K562 (cell line): ENCODE measurements at regions not wholly inside any gene's neighbourhood (a gene's known extent, or its start where the extent isn't known, plus 50 kb on each side); places are given as distances from the start of the nearest gene placed in this dataset.
A peak's percentile ranks its signal among the peaks of the same experiment; 100 is the strongest.

Experiments
- DNMT1 ChIP-seq: fragments of 450-650 bp; IDR thresholded peaks from 2 replicates; pipeline ENCODE4 v1.6.1; 2016; ENCODE audit warnings: antibody characterized with exemption, mild to moderate bottlenecking
- EP300 ChIP-seq: IDR thresholded peaks from 2 replicates; pipeline ENCODE4 v1.6.1; 2012; ENCODE audit warnings: low read length, improper control_type of control experiment
- GABPB1 ChIP-seq: sonication (generic); formaldehyde crosslinking; IDR thresholded peaks from 2 replicates; pipeline ENCODE4 v1.8.0; 2022; ENCODE audit warnings: mild to moderate bottlenecking, missing genetic modification reagents
- KAT8 ChIP-seq: fragments of 450-650 bp; IDR thresholded peaks from 2 replicates; pipeline ENCODE4 v1.6.1; 2016; ENCODE audit warnings: low read depth, mild to moderate bottlenecking
- L3MBTL2 ChIP-seq: fragments of 450-650 bp; IDR thresholded peaks from 2 replicates; pipeline ENCODE4 v1.6.1; 2016; ENCODE audit warnings: mild to moderate bottlenecking, moderate library complexity
- MEF2A ChIP-seq: IDR thresholded peaks from 2 replicates; pipeline ENCODE4 v1.6.1; 2011; ENCODE audit warnings: low read depth, mild to moderate bottlenecking, low read length, moderate library complexity; ENCODE audit not compliant: control insufficient read depth
- MTF1 ChIP-seq: fragments of 250-450 bp; sonication (Bioruptor Pico); IDR thresholded peaks from 2 replicates; pipeline ENCODE4 v1.9.0; 2021; ENCODE audit warnings: moderate library complexity, mild to moderate bottlenecking, inconsistent platforms, borderline replicate concordance
- PHB ChIP-seq: fragments of 250-450 bp; sonication (Bioruptor Pico); IDR thresholded peaks from 2 replicates; pipeline ENCODE4 v1.5.0; 2021
- PHTF2 ChIP-seq: fragments of 250-450 bp; sonication (Bioruptor Pico); IDR thresholded peaks from 2 replicates; pipeline ENCODE4 v1.5.0; 2021; ENCODE audit warnings: mild to moderate bottlenecking
- POLR2AphosphoS2 ChIP-seq: IDR thresholded peaks from 2 replicates; pipeline ENCODE4 v1.6.1; 2012; ENCODE audit warnings: low read length, improper control_type of control experiment
- RBM39 ChIP-seq: fragments of 200-400 bp; formaldehyde crosslinking; optimal IDR thresholded peaks from 2 replicates; pipeline ENCODE3; 2018; ENCODE audit warnings: low read depth, low read length
- RCOR1 ChIP-seq, 2 experiments: IDR thresholded peaks; 2 replicates each; pipeline ENCODE4 v1.6.1; 2012; ENCODE audit warnings: low read depth in 2 of 2, low read length in 2 of 2, borderline replicate concordance in 1 of 2, improper control_type of control experiment in 1 of 2
- SMAD1 ChIP-seq: fragments of 150-350 bp; IDR thresholded peaks from 2 replicates; pipeline ENCODE4 v1.6.1; 2014; ENCODE audit warnings: low read length, low read depth; ENCODE audit not compliant: partially characterized antibody
- SP1 ChIP-seq: sonication (generic); formaldehyde crosslinking; IDR thresholded peaks from 2 replicates; pipeline ENCODE4 v1.8.1; 2022; ENCODE audit warnings: mild to moderate bottlenecking, missing genetic modification reagents
- SRSF9 ChIP-seq: fragments of 200-400 bp; formaldehyde crosslinking; IDR thresholded peaks from 2 replicates; pipeline ENCODE4 v1.6.1; 2017; ENCODE audit warnings: low read depth, low read length, borderline replicate concordance
- TAF15 ChIP-seq: fragments of 200-400 bp; formaldehyde crosslinking; IDR thresholded peaks from 2 replicates; pipeline ENCODE4 v1.6.1; 2017; ENCODE audit warnings: mild to moderate bottlenecking, low read depth, low read length, moderate library complexity
- ZC3H8 ChIP-seq: fragments of 450-650 bp; IDR thresholded peaks from 2 replicates; pipeline ENCODE4 v1.6.1; 2017
- ZFPM2 ChIP-seq: fragments of 250-450 bp; sonication (Bioruptor Pico); IDR thresholded peaks from 2 replicates; pipeline ENCODE4 v1.5.1; 2022; ENCODE audit warnings: mild to moderate bottlenecking
- ZNF324 ChIP-seq: fragments of 250-450 bp; sonication (Bioruptor Pico); IDR thresholded peaks from 2 replicates; pipeline ENCODE4 v1.4.0; 2020; ENCODE audit warnings: mild to moderate bottlenecking
- ZNF75A ChIP-seq: fragments of 450-650 bp; formaldehyde crosslinking; IDR thresholded peaks from 2 replicates; pipeline ENCODE4 v1.4.0; 2020; ENCODE audit warnings: mild to moderate bottlenecking
- ZNF76 ChIP-seq: fragments of 250-450 bp; sonication (Bioruptor Pico); IDR thresholded peaks from 2 replicates; pipeline ENCODE4 v1.4.0; 2020; ENCODE audit warnings: mild to moderate bottlenecking, moderate library complexity, borderline replicate concordance
- TF ChIP-seq, protein P1 (sequence below): fragments of 250-450 bp; sonication (Bioruptor Pico); IDR thresholded peaks from 2 replicates; pipeline ENCODE4 v1.4.0; 2020; ENCODE audit warnings: mild to moderate bottlenecking, moderate library complexity, borderline replicate concordance
- TF ChIP-seq, protein P2 (sequence below), 2 experiments: fragments of 450-650 bp; IDR thresholded peaks; 2 replicates each; pipeline ENCODE4 v1.6.1; 2018; ENCODE audit warnings: mild to moderate bottlenecking in 2 of 2, low read depth in 1 of 2; ENCODE audit not compliant: partially characterized antibody in 2 of 2

DNA sequence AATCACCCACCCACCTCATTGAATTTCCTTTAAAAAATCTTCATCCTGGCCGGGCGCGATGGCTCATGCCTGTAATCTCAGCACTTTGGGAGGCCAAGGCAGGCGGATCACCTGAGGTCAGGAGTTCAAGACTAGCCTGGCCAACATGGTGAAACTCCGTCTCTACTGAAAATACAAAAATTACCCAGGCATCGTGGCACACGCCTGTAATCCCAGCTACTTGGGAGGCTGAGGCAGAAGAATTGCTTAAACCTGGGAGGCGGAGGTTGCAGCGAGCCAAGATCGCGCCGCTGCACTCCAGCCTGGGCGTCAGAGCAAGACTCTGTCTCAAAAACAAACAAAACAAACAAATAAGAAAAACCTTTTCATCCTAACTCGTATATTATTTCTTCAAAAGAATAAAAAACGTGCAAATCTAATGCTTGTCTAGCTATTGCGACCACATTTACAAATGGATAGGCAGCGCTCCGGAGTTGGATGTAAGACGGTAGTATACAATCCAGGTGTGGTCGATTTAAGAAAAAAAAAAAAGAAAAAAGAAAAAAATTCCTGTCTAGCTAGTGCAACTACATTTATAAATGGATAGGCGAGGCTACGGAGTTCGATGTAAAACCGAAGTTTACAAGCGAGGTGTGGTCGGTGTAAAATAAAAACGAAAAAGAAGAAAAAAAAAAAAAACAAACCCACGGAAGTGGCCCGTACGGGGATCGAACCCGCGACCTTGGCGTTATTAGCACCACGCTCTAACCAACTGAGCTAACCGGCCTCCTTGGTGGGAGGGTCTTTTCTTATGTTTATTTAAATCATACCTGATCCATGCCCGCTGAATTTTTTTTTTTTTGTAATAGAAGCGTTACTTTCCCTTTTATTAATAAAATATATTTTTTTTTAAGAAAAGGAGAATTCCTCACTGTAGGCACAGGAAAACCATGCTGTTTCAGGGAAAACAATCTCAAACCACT lies 70.7 kb upstream of the PRSS16 start (continued):
- TF ChIP-seq, protein P1, sequence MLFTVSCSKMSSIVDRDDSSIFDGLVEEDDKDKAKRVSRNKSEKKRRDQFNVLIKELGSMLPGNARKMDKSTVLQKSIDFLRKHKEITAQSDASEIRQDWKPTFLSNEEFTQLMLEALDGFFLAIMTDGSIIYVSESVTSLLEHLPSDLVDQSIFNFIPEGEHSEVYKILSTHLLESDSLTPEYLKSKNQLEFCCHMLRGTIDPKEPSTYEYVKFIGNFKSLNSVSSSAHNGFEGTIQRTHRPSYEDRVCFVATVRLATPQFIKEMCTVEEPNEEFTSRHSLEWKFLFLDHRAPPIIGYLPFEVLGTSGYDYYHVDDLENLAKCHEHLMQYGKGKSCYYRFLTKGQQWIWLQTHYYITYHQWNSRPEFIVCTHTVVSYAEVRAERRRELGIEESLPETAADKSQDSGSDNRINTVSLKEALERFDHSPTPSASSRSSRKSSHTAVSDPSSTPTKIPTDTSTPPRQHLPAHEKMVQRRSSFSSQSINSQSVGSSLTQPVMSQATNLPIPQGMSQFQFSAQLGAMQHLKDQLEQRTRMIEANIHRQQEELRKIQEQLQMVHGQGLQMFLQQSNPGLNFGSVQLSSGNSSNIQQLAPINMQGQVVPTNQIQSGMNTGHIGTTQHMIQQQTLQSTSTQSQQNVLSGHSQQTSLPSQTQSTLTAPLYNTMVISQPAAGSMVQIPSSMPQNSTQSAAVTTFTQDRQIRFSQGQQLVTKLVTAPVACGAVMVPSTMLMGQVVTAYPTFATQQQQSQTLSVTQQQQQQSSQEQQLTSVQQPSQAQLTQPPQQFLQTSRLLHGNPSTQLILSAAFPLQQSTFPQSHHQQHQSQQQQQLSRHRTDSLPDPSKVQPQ (CRISPR knock-in tag), result no peak
- TF ChIP-seq PHTF2 (no peak), ZNF75A (no peak), DNMT1 (0 out of 2 replicates have a peak, but pooled peaks have one; percentile 78), EP300 (peak; percentile 61), SP1 (CRISPR knock-in tag) (0 out of 2 replicates have a peak, but pooled peaks have one; percentile 22), ZFPM2 (CRISPR knock-in tag) (no peak), ZNF324 (no peak), MTF1 (CRISPR knock-in tag) (no peak; the same call in 1 of the 2 replicates), KAT8 (no peak), GABPB1 (CRISPR knock-in tag) (no peak), ZNF76 (CRISPR knock-in tag) (no peak), PHB (no peak), SRSF9 (no peak), L3MBTL2 (peak; percentile 14; the same call in 1 of the 2 replicates), SMAD1 (no peak), POLR2AphosphoS2 (no peak), TAF15 (no peak), RBM39 (peak; percentile 32), MEF2A (no peak), ZC3H8 (peak; percentile 87; the same call in 1 of the 2 replicates), RCOR1 (IDR thresholded peaks at IDR 0.05; ENCODE audit: borderline replicate concordance in 1 of 2, low read depth in 2 of 2, low read length in 2 of 2) (peak in 1 of 2 experiments; percentile 40; a peak in 2 of 4 replicates)
- TF ChIP-seq, protein P2, sequence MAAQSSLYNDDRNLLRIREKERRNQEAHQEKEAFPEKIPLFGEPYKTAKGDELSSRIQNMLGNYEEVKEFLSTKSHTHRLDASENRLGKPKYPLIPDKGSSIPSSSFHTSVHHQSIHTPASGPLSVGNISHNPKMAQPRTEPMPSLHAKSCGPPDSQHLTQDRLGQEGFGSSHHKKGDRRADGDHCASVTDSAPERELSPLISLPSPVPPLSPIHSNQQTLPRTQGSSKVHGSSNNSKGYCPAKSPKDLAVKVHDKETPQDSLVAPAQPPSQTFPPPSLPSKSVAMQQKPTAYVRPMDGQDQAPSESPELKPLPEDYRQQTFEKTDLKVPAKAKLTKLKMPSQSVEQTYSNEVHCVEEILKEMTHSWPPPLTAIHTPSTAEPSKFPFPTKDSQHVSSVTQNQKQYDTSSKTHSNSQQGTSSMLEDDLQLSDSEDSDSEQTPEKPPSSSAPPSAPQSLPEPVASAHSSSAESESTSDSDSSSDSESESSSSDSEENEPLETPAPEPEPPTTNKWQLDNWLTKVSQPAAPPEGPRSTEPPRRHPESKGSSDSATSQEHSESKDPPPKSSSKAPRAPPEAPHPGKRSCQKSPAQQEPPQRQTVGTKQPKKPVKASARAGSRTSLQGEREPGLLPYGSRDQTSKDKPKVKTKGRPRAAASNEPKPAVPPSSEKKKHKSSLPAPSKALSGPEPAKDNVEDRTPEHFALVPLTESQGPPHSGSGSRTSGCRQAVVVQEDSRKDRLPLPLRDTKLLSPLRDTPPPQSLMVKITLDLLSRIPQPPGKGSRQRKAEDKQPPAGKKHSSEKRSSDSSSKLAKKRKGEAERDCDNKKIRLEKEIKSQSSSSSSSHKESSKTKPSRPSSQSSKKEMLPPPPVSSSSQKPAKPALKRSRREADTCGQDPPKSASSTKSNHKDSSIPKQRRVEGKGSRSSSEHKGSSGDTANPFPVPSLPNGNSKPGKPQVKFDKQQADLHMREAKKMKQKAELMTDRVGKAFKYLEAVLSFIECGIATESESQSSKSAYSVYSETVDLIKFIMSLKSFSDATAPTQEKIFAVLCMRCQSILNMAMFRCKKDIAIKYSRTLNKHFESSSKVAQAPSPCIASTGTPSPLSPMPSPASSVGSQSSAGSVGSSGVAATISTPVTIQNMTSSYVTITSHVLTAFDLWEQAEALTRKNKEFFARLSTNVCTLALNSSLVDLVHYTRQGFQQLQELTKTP (IDR thresholded peaks at IDR 0.05; ENCODE audit: low read depth in 1 of 2, partially characterized antibody in 2 of 2), result peak; percentile 72 to 78
